NB4 (cell line): ENCODE measurements at regions not wholly inside any gene's neighbourhood (a gene's known extent, or its start where the extent isn't known, plus 50 kb on each side); places are given as distances from the start of the nearest gene placed in this dataset.

ENCODE experiments used
- CTCF ChIP-seq: IDR thresholded peaks from one replicate; pipeline ENCODE4 v1.5.1; 2012; ENCODE audit warnings: low read depth, low read length
- MYC ChIP-seq: IDR thresholded peaks from 2 replicates; pipeline ENCODE4 v1.6.1; 2011; ENCODE audit warnings: low read depth, low read length
- POLR2A ChIP-seq: IDR thresholded peaks from 2 replicates; pipeline ENCODE4 v1.6.1; 2011; ENCODE audit warnings: mild to moderate bottlenecking; ENCODE audit not compliant: insufficient read length; ENCODE audit errors: extremely low read depth

- TF ChIP-seq POLR2A (no peak), CTCF (no peak), MYC (no peak)
These were observed 619.4 kb upstream of the ATP2B1 start for GRCh38 chr12:90327793-90328743.
